ENCODE measurements at regions not wholly inside any gene's neighbourhood (a gene's known extent, or its start where the extent isn't known, plus 50 kb on each side); places are given as distances from the start of the nearest gene placed in this dataset.

DNA sequence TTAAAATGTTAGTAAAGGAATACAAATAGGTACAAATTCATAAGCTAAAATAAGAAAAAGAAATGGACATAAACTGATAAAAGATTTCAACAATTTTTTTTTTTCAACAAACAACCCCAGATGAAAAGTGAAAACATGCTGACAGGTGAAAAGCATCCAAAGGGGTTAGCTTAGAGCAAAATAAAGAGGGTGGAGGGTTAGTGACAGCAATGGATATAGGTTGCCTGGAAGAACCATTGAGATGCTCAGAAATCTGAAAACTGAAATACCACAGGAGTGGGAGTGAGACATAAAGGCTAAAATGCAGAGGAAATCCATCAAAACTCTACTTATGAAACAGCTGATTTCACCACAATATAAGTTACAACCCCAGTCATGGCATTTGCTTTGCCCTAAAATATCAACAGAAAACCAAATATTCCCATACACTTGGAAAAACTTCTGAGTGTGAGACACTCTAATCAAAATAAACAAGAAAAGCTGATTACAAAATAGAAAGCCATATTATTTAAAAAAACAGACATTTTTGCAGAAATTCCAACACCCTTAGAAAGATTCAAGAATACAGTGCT, 136.3 kb upstream of the PLEKHG7 start:
- no peak for TF ChIP-seq YY1 (IDR thresholded peaks at IDR 0.05; ENCODE audit: insufficient read depth, insufficient read length)
- TF ChIP-seq SUZ12 (IDR thresholded peaks at IDR 0.05; ENCODE audit: extremely low read depth, insufficient read depth, insufficient read length) = no peak
